Epithelial cell of proximal tubule (primary cell): ENCODE measurements at regions not wholly inside any gene's neighbourhood (a gene's known extent, or its start where the extent isn't known, plus 50 kb on each side); places are given as distances from the start of the nearest gene placed in this dataset.

Experiments used
- DNase-seq: peaks from one replicate; pipeline ENCODE4 v3.0.0-alpha.2; 2011; ENCODE audit warnings: low read depth
- H3K4me3 ChIP-seq: 2 replicates; pipeline ENCODE4 v1.5.1; 2011; ENCODE audit warnings: low read depth, mild to moderate bottlenecking, low read length
- CTCF ChIP-seq: conservative IDR thresholded peaks from 2 replicates; pipeline ENCODE4 v1.5.1; 2012; ENCODE audit warnings: low read depth, mild to moderate bottlenecking, low read length

GRCh38 chr5:27511061-27511460 is 472.7 kb upstream of the CDH9 start:
- no peak for TF ChIP-seq CTCF
- H3K4me3 ChIP-seq = no peak overlapping the region
- no peak for DNase-seq

- TF ChIP-seq CTCF = no peak
- H3K4me3 ChIP-seq = no peak overlapping the region
- no peak for DNase-seq
Observed at GRCh38 chr5:27503813-27504212, 465.4 kb upstream of the CDH9 start.

GRCh38 chr5:27502236-27502635 is 463.9 kb upstream of the CDH9 start:
- no peak for DNase-seq
- TF ChIP-seq CTCF = no peak
- H3K4me3 ChIP-seq = no peak overlapping the region

- TF ChIP-seq CTCF = no peak
- no peak for DNase-seq
- H3K4me3 ChIP-seq = no peak overlapping the region
Observed at GRCh38 chr5:27497491-27497890, 459.1 kb upstream of the CDH9 start.

GRCh38 chr5:27494887-27495286 is 456.5 kb upstream of the CDH9 start:
- no peak for DNase-seq
- H3K4me3 ChIP-seq = no peak overlapping the region
- TF ChIP-seq CTCF = no peak

- no peak overlapping the region for H3K4me3 ChIP-seq
- no peak for DNase-seq
- no peak for TF ChIP-seq CTCF
Observed at GRCh38 chr5:27491746-27492439, 453.5 kb upstream of the CDH9 start.

GRCh38 chr5:27491047-27491446 is 452.7 kb upstream of the CDH9 start:
- TF ChIP-seq CTCF = no peak
- no peak overlapping the region for H3K4me3 ChIP-seq
- no peak for DNase-seq
